T-helper 1 cell treated with Interleukin-12 subunit alpha and Interleukin-12 subunit beta and Interleukin-4 antibody, amounts not matched to agents 30 ng/mL and 1 ng/mL, for 36 hours (primary cell): ENCODE measurements at regions not wholly inside any gene's neighbourhood (a gene's known extent, or its start where the extent isn't known, plus 50 kb on each side); places are given as distances from the start of the nearest gene placed in this dataset.

Source experiments
- intact Hi-C: fragments of 100-400 bp; cut with micrococcal nuclease; formaldehyde crosslinking; loops from one replicate; pipeline ENCODE4 v1.15.1; 2024

GRCh38 chr2:199629301-199629700 lies 171.6 kb upstream of the SATB2 start:
- intact Hi-C loops, result no loop called here

DNA sequence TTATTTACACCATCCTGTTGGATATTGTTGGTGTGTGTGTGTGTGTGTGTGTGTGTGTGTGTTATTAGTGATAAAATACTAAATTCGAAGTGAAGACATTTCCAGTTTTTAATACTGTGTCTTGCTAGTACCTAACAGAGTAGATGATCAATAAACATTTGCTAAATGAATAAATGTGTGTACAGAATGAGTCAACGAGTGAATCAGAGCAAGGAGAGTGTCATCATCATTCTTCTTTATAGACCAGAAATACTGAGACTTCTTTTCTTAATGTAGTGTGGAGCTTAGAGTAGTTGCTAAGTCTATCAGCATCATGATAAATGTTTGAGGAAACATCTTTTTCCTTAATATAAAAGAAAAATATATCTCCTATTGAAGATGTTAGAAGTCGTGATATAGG lies 169.7 kb upstream of the SATB2 start:
- intact Hi-C loops, result no loop called here

DNA sequence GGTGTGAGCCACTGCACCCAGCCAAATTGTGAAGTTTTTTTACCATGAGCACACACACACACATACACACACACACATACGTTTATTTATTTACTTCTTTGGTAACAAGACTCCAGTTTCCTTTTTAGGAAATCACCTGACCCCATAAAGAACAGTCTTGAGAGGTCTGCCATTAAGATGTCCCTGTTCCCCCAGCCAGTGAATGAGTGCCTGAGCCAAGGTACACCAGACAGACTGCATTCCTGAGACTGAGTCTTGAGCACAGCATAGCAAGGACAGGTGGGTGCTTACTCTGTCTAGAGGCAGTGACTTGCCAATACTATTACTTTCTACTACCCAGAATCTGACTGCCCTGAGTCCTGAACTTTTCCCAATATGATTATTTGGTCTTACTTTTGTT lies 167.2 kb upstream of the SATB2 start:
- intact Hi-C loops, result no loop called here

DNA sequence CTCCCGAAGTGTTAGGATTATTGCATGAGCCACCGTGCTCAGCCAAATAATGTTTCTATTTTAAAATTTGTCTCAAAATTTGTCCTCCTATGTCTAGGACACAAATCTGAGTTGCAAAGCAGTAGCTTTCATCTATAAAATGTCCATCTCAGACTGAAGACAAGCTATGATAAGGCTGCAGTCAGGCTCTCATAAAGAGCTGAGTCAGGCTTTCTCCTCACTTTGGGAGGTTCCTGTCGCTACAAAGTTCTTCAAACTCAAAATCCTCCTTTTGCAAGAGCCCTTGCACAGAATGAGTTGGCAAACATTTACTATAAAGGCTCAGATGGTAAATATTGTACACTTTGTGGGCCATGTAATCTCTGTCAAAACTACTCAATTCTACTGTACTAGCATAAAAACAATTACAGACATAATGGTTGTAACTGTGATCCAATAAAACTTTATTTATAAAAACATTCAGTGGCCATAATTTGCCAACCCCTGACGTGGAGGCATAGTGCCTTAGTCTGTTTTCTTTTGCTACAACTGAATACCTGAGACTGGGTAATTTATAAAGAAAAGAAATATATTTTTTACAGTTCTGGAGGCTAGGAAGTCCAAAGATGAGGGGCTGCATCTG lies 154.9 kb upstream of the SATB2 start:
- intact Hi-C loops, result no loop called here

GRCh38 chr2:199607914-199608313 lies 150.2 kb upstream of the SATB2 start:
- intact Hi-C loops, result loop anchor here (5.0 kb wide), 1 partner anchor 1736 kb away; no protein-coding TSS in a partner anchor

DNA sequence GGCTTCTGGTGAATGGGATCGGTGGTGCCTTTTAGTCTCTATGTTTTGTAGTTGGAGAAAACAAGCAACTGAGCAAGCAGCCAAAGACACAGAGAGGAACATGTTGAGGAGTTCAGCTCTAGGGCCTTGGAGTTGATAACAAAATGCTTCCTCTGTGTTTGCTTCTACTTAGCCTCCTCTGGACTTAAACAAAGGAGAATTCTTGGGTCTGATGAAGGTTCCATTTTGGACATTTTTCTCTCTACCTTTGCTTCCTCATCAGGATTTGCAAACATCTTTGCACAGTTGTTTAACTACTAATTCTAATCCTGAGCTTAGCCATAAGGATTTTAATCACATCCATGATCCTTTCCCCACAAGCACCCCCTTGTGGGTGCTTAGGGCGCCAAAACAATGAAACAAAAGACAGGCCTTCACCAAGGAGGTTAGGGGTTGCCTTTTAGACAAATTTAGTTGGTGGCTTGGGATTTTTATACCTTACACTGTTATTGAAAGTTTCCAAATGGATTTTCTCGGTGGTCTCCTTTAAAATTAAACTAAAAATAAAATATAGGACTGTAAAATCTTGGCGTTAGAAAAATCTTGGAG lies 148.5 kb upstream of the SATB2 start:
- intact Hi-C loops, result loop anchor here (5.0 kb wide), 1 partner anchor 1734 kb away; no protein-coding TSS in a partner anchor

GRCh38 chr2:199603721-199604291 lies 146.1 kb upstream of the SATB2 start:
- intact Hi-C loops, result no loop called here

- intact Hi-C loops, result no loop called here
Measured at GRCh38 chr2:199602896-199603717, 145.4 kb upstream of the SATB2 start.

GRCh38 chr2:199602271-199602895 lies 144.6 kb upstream of the SATB2 start:
- intact Hi-C loops, result no loop called here

DNA sequence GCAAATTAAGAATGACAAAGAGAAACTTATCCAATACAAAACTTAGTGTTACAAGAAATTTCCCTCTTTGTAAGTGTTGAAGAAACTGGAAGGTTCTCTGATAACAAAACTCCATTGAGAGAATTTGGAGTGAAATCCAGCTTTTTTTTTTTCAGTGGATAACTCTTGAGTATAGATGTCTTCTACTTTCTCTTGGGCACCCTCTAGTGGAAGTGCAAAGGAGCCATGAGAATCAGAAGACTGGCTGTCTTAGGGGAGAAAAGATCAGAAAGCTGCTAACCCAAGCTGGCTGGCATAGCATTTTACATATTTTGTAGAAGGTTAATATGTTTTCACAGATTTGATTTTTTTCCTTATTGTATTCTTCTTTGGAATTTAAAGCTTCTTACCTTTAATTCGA lies 138.8 kb upstream of the SATB2 start:
- intact Hi-C loops, result loop anchor here (2.0 to 5.0 kb wide), 2 partner anchors 146 to 1282 kb away; no protein-coding TSS in a partner anchor

- intact Hi-C loops, result no loop called here
Measured at GRCh38 chr2:199594443-199594842, 136.7 kb upstream of the SATB2 start.

DNA sequence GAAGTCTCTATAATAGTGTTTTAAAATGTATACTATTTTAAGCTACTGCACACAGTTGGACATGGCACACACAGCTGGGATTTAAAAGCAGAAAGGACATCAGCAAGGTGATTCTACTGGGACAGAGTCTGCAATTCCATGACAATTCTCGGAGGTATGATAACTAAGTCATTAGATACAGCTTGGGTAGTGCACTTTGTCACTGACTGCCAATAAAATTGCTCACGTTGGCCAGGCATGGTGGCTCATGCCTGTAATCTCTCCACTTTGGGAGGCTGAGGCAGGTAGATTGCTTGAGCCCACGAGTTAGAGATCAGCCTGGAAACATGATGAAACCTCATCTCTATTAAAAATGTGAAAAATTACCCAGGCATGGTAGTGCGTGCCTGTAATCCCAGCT lies 134.1 kb upstream of the SATB2 start:
- intact Hi-C loops, result no loop called here

- intact Hi-C loops, result no loop called here
Measured at GRCh38 chr2:199590321-199591203, 132.8 kb upstream of the SATB2 start.

- intact Hi-C loops, result no loop called here
Measured at GRCh38 chr2:199589306-199589705, 131.6 kb upstream of the SATB2 start.

DNA sequence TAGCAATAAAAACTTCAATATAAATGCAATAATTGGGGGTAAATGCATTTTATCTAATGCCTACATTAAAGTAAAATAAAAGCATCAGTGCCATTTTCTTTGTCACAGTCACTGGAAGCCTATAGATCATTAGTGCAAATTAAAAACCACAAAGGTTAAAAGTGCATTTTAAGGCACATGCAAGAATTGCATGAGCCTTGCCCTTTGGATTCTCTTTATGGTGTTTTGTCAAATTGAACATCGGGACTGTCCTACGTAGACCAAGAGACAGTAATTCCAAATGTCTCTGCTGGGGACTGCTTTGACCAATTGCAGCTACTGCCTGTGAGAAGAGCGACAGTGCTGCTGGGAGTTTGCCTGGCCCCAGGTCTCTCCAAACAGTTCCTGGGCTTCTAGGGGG lies 130.3 kb upstream of the SATB2 start:
- intact Hi-C loops, result no loop called here

DNA sequence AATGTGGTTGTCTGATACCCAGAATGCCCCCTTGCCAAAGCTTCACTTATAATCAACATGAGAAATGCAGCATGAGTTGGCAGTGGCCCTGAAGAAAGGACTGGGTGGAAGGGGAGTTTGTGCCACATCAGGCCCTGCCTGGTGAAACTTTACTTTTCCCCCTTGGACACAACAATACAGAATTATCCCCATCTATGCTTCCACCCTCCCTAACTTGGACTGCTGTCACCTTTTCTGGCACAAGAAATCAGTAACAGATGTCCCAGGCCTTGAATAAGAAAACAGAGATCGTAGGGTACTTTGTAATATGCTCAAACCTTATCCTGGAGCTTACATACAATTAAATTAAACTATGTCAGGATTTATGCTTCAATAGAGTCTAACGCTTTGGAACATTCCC lies 128.9 kb upstream of the SATB2 start:
- intact Hi-C loops, result no loop called here

GRCh38 chr2:199583676-199584075 lies 125.9 kb upstream of the SATB2 start:
- intact Hi-C loops, result no loop called here

DNA sequence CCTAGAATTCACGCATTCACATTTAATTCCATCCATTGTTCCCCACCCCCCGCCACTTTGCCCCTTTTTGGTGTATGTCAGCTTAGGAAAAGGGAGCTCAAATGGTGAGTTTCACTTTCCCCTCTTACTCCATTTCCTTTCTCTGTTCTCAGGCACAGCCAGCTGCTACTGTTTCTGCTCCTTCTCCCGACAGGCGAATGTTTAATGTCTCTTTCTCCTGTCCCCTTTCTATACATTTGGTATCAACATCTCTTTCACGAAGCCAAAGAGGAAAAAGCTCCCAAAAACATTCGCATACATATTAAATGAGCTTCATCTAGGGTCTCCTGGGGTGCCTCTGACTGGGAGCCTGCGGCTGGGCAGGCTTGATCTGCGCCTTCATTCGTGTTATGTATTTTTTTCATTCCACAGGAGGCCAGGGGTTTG lies 124.2 kb upstream of the SATB2 start:
- intact Hi-C loops, result no loop called here

DNA sequence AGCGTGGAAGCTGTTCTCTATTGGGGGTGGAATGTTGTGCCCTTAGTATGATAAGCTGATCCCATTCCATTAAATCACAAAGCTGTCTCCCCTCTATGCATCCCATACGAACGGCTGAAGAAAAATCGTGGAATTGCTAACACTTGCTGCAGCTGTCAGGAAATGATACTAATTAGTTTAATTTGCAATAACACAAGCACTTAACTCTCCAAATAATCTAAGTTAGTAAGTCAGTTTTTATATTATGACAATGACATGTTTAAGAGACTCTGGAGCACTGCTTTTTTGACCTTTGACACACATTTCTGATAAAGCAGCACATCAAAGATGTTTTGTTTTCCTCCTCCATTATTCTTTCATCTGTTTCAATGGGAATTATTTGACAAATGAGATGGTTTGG lies 123.7 kb upstream of the SATB2 start:
- intact Hi-C loops, result no loop called here

- intact Hi-C loops, result no loop called here
Measured at GRCh38 chr2:199575416-199575815, 117.7 kb upstream of the SATB2 start.

DNA sequence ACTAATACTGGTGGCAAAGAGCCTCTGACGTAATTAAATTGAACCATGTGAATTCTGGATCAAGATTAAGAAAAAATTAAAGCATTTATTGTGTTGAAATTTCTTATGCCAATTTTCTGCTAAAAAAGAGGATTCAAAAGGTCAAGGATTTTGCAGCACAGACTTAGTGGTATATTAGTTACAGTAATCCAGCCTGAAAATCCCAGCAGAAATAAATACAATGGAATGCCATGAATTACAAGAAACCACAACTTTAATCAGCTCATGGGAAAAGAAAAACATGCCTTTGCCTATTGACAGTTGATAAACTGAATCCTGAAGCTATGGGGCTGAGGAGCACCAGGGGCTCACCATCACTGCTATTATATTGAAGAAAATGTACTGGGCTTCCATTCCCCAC lies 114.8 kb upstream of the SATB2 start:
- intact Hi-C loops, result no loop called here
